H9 (cell line): ENCODE measurements at regions not wholly inside any gene's neighbourhood (a gene's known extent, or its start where the extent isn't known, plus 50 kb on each side); places are given as distances from the start of the nearest gene placed in this dataset.

Experiments used
- DNase-seq: peaks from one replicate; pipeline ENCODE4 v3.0.0-alpha.2; 2017
- H2AFZ ChIP-seq: one replicate; pipeline ENCODE4 v1.6.1; 2013; ENCODE audit warnings: mild to moderate bottlenecking, low read length, control low read depth, moderate library complexity
- H2AK5ac ChIP-seq: 2 replicates; pipeline ENCODE4 v1.6.1; 2013; ENCODE audit warnings: low read length, control low read depth, mixed read lengths; ENCODE audit not compliant: insufficient read length
- H2BK120ac ChIP-seq: one replicate; pipeline ENCODE4 v1.6.1; 2013; ENCODE audit warnings: low read depth, mild to moderate bottlenecking, low read length, control low read depth, inconsistent platforms; ENCODE audit not compliant: poor library complexity, severe bottlenecking
- H2BK12ac ChIP-seq: 2 replicates; pipeline ENCODE4 v1.6.1; 2013; ENCODE audit warnings: low read length, control low read depth, mixed read lengths, low read depth; ENCODE audit not compliant: insufficient read length
- H2BK15ac ChIP-seq: 2 replicates; pipeline ENCODE4 v1.6.1; 2013; ENCODE audit warnings: low read depth, low read length, control low read depth
- H2BK20ac ChIP-seq: one replicate; pipeline ENCODE4 v1.6.1; 2013; ENCODE audit warnings: low read depth, mild to moderate bottlenecking, low read length, control low read depth, inconsistent platforms; ENCODE audit not compliant: poor library complexity, severe bottlenecking
- H2BK5ac ChIP-seq: 2 replicates; pipeline ENCODE4 v1.6.1; 2013; ENCODE audit warnings: low read length, control low read depth, mixed read lengths; ENCODE audit not compliant: insufficient read length
- H3K14ac ChIP-seq: 2 replicates; pipeline ENCODE4 v1.6.1; 2013; ENCODE audit warnings: low read length, control low read depth; ENCODE audit not compliant: insufficient read depth
- H3K18ac ChIP-seq: 2 replicates; pipeline ENCODE4 v1.6.1; 2013; ENCODE audit warnings: low read depth, mild to moderate bottlenecking, mixed read lengths, low read length, control low read depth; ENCODE audit not compliant: insufficient read length
- H3K23ac ChIP-seq: 2 replicates; pipeline ENCODE4 v1.6.1; 2013; ENCODE audit warnings: low read length, control low read depth, mixed read lengths, low read depth; ENCODE audit not compliant: insufficient read length
- H3K23me2 ChIP-seq: 2 replicates; pipeline ENCODE4 v1.6.1; 2013; ENCODE audit warnings: low read depth, mild to moderate bottlenecking, mixed read lengths, low read length, control low read depth; ENCODE audit not compliant: insufficient read length, poor library complexity, severe bottlenecking
- H3K27ac ChIP-seq: 2 replicates; pipeline ENCODE4 v1.5.1; 2013; ENCODE audit warnings: low read length, control low read depth, mixed read lengths, low read depth; ENCODE audit not compliant: insufficient read length
- H3K27me3 ChIP-seq: 2 replicates; pipeline ENCODE4 v1.6.1; 2013; ENCODE audit warnings: low read length, control low read depth, inconsistent platforms; ENCODE audit not compliant: insufficient read depth
- H3K4ac ChIP-seq: 2 replicates; pipeline ENCODE4 v1.6.1; 2013; ENCODE audit warnings: low read depth, mild to moderate bottlenecking, control low read depth, inconsistent platforms, low read length, moderate library complexity
- H3K4me1 ChIP-seq: 2 replicates; pipeline ENCODE4 v1.6.1; 2013; ENCODE audit warnings: low read length, control low read depth, inconsistent platforms; ENCODE audit not compliant: insufficient read depth
- H3K4me2 ChIP-seq: 2 replicates; pipeline ENCODE4 v1.6.1; 2013; ENCODE audit warnings: low read length, control low read depth, mixed read lengths; ENCODE audit not compliant: insufficient read length, insufficient read depth
- H3K56ac ChIP-seq: 2 replicates; pipeline ENCODE4 v1.6.1; 2013; ENCODE audit warnings: low read depth, mild to moderate bottlenecking, mixed read lengths, low read length, control low read depth; ENCODE audit not compliant: insufficient read length
- H3K79me1 ChIP-seq: 2 replicates; pipeline ENCODE4 v1.6.1; 2013; ENCODE audit warnings: low read depth, mild to moderate bottlenecking, moderate library complexity, low read length, control low read depth, inconsistent platforms; ENCODE audit not compliant: insufficient read depth, poor library complexity, severe bottlenecking
- H3K79me2 ChIP-seq: 2 replicates; pipeline ENCODE4 v1.6.1; 2013; ENCODE audit warnings: low read length, control low read depth, inconsistent platforms; ENCODE audit not compliant: insufficient read depth
- H3K9ac ChIP-seq: 2 replicates; pipeline ENCODE4 v1.6.1; 2013; ENCODE audit warnings: low read length, control low read depth, mixed read lengths; ENCODE audit not compliant: insufficient read length; ENCODE audit errors: extremely low read depth
- H3K9me3 ChIP-seq: one replicate; pipeline ENCODE4 v1.6.1; 2013; ENCODE audit warnings: low read depth, low read length, inconsistent platforms; ENCODE audit not compliant: control insufficient read depth
- H3T11ph ChIP-seq: one replicate; pipeline ENCODE4 v1.6.1; 2013; ENCODE audit warnings: mild to moderate bottlenecking, low read length, control low read depth, inconsistent platforms
- H4K20me1 ChIP-seq: one replicate; pipeline ENCODE4 v1.6.1; 2013; ENCODE audit not compliant: control insufficient read depth, insufficient read length, insufficient read depth
- H4K5ac ChIP-seq: 2 replicates; pipeline ENCODE4 v1.6.1; 2013; ENCODE audit warnings: low read depth, mild to moderate bottlenecking, mixed read lengths, low read length, control low read depth; ENCODE audit not compliant: insufficient read length
- H4K8ac ChIP-seq: replicated peaks from 2 replicates; pipeline ENCODE4 v1.6.1; 2013; ENCODE audit warnings: low read length, control low read depth, mixed read lengths, low read depth; ENCODE audit not compliant: insufficient read length
- H4K91ac ChIP-seq: 2 replicates; pipeline ENCODE4 v1.6.1; 2013; ENCODE audit warnings: low read depth, mild to moderate bottlenecking, moderate library complexity, mixed read lengths, low read length, control low read depth; ENCODE audit not compliant: insufficient read length
- H3K27ac Mint-ChIP-seq, 3 experiments: 2 replicates in 2 of 3; 3 replicates in 1 of 3; pipeline ENCODE4 v1.8.0; 2020 to 2021; ENCODE audit warnings: mixed read lengths in 3 of 3, mild to moderate bottlenecking in 1 of 3, moderate library complexity in 1 of 3
- H3K27me3 Mint-ChIP-seq: 2 replicates; pipeline ENCODE4 v1.8.0; 2021; ENCODE audit warnings: low read depth, mild to moderate bottlenecking, moderate library complexity, mixed read lengths
- H3K36me3 Mint-ChIP-seq, 3 experiments: 2 replicates in 2 of 3; 3 replicates in 1 of 3; pipeline ENCODE4 v1.8.0; 2020 to 2021; ENCODE audit warnings: low read depth in 3 of 3, mixed read lengths in 3 of 3; ENCODE audit not compliant: insufficient read depth in 1 of 3
- H3K4me1 Mint-ChIP-seq, 2 experiments: 2 replicates each; pipeline ENCODE4 v1.8.0; 2020; ENCODE audit warnings: mixed read lengths in 2 of 2
- H3K4me3 Mint-ChIP-seq, 2 experiments: 2 replicates in 1 of 2; 3 replicates in 1 of 2; pipeline ENCODE4 v1.8.0; 2020 to 2021; ENCODE audit warnings: mild to moderate bottlenecking in 2 of 2, mixed read lengths in 2 of 2, moderate library complexity in 1 of 2
- H3K9me3 Mint-ChIP-seq, 2 experiments: 2 replicates in 1 of 2; 3 replicates in 1 of 2; pipeline ENCODE4 v1.8.0; 2020; ENCODE audit warnings: mild to moderate bottlenecking in 2 of 2, mixed read lengths in 2 of 2, moderate library complexity in 1 of 2
- WGBS: extraction: QIAGEN DNeasy Blood & Tissue Kit; methylation state at CpG from one replicate; pipeline ENCODE4 v1.1.7; 2013; ENCODE audit warnings: missing lambda C conversion rate, low lambda C conversion rate, mixed read lengths; ENCODE audit not compliant: insufficient read length; ENCODE audit errors: extremely low coverage; 5-methylcytosine and 5-hydroxymethylcytosine counted together
- TF ChIP-seq, protein P1 (sequence below): fragments of 200-600 bp; sonication (generic); conservative IDR thresholded peaks from 3 replicates; pipeline ENCODE4 v1.8.0; 2021; ENCODE audit warnings: antibody characterized with exemption, mild to moderate bottlenecking

- Histone ChIP-seq H4K8ac (no peak overlapping the region), H3K4ac (no peak overlapping the region), H2AK5ac (no peak overlapping the region), H3K18ac (no peak overlapping the region), H3K79me2 (no peaks in the 10 kb centered on the region), H2BK5ac (no peak overlapping the region), H4K20me1 (no peaks in the 10 kb centered on the region), H3K9me3 (no peaks in the 10 kb centered on the region), H2BK120ac (no peak overlapping the region), H3K23ac (no peak overlapping the region), H3K14ac (no peak overlapping the region), H3K79me1 (no peaks in the 10 kb centered on the region), H2AFZ (no peak overlapping the region), H3T11ph (no peak overlapping the region), H2BK12ac (no peak overlapping the region), H4K5ac (no peak overlapping the region), H3K9ac (no peak overlapping the region), H3K56ac (no peak overlapping the region), H3K27me3 (no peaks in the 10 kb centered on the region), H2BK20ac (no peak overlapping the region), H4K91ac (no peak overlapping the region), H3K4me2 (no peak overlapping the region), H3K4me1 (no peaks in the 10 kb centered on the region), H3K27ac (no peak overlapping the region), H2BK15ac (no peak overlapping the region), H3K23me2 (no peaks in the 10 kb centered on the region)
- Mint-ChIP-seq H3K4me1 (peaks cover 24 to 32% of the 10 kb centered on the region in 2 experiments), H3K27me3 (no peaks in the 10 kb centered on the region), H3K27ac (no peak overlapping the region), H3K36me3 (no peaks in the 10 kb centered on the region), H3K4me3 (no peak overlapping the region), H3K9me3 (no peaks in the 10 kb centered on the region)
- no CpG with 5 or more reads among the region's 2 CpGs for WGBS
- TF ChIP-seq, protein P1, sequence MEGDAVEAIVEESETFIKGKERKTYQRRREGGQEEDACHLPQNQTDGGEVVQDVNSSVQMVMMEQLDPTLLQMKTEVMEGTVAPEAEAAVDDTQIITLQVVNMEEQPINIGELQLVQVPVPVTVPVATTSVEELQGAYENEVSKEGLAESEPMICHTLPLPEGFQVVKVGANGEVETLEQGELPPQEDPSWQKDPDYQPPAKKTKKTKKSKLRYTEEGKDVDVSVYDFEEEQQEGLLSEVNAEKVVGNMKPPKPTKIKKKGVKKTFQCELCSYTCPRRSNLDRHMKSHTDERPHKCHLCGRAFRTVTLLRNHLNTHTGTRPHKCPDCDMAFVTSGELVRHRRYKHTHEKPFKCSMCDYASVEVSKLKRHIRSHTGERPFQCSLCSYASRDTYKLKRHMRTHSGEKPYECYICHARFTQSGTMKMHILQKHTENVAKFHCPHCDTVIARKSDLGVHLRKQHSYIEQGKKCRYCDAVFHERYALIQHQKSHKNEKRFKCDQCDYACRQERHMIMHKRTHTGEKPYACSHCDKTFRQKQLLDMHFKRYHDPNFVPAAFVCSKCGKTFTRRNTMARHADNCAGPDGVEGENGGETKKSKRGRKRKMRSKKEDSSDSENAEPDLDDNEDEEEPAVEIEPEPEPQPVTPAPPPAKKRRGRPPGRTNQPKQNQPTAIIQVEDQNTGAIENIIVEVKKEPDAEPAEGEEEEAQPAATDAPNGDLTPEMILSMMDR, result no peak
- no peak for DNase-seq
Observed at GRCh38 chr1:100791586-100791985, 72.0 kb downstream of the VCAM1 start.
